Peyer's patch (tissue), 4 donors: ENCODE measurements at regions not wholly inside any gene's neighbourhood (a gene's known extent, or its start where the extent isn't known, plus 50 kb on each side); places are given as distances from the start of the nearest gene placed in this dataset.

ENCODE experiments used
- DNase-seq, 3 donors: peaks; one replicate each; pipeline ENCODE4 v3.0.0-alpha.2; 2017 to 2019
- H3K27ac ChIP-seq, 4 donors: fragments of 200-600 bp; sonication (generic); one replicate each; pipeline ENCODE4 v1.5.1; 2016 to 2019
- H3K27me3 ChIP-seq, 2 donors: fragments of 200-600 bp; sonication (generic); one replicate each; pipeline ENCODE4 v1.5.1; 2019
- H3K36me3 ChIP-seq, 3 donors: fragments of 200-600 bp; sonication (generic); one replicate each; pipeline ENCODE4 v1.5.1; 2016 to 2019
- H3K4me1 ChIP-seq, 4 donors: fragments of 200-600 bp; sonication (generic); one replicate each; pipeline ENCODE4 v1.5.1; 2016 to 2019
- H3K4me3 ChIP-seq, 4 donors: fragments of 200-600 bp; sonication (generic); 1 replicate in 3 of 4; 2 replicates in 1 of 4; pipeline ENCODE4 v1.5.1; 2016 to 2019; ENCODE audit warnings: mild to moderate bottlenecking in 1 of 4
- H3K9me3 ChIP-seq, 4 donors: fragments of 200-600 bp; sonication (generic); one replicate each; pipeline ENCODE4 v1.5.1; 2016 to 2019; ENCODE audit warnings: mild to moderate bottlenecking in 1 of 4
- POLR2A ChIP-seq, 2 donors: fragments of 450-650 bp; IDR thresholded peaks; one replicate each; pipeline ENCODE4 v1.5.1; 2017; ENCODE audit warnings: antibody characterized with exemption in 2 of 2, mild to moderate bottlenecking in 2 of 2, moderate library complexity in 2 of 2
- TF ChIP-seq, protein P1 (sequence below), 6 experiments: fragments of 450-650 bp in 4 of 6; fragments of 200-600 bp in 2 of 6; sonication (generic) in 1 of 6; IDR thresholded peaks; one replicate each; pipeline ENCODE4 v1.5.1; 2017 to 2019; ENCODE audit warnings: antibody characterized with exemption in 6 of 6, mild to moderate bottlenecking in 3 of 6, moderate library complexity in 1 of 6

DNA sequence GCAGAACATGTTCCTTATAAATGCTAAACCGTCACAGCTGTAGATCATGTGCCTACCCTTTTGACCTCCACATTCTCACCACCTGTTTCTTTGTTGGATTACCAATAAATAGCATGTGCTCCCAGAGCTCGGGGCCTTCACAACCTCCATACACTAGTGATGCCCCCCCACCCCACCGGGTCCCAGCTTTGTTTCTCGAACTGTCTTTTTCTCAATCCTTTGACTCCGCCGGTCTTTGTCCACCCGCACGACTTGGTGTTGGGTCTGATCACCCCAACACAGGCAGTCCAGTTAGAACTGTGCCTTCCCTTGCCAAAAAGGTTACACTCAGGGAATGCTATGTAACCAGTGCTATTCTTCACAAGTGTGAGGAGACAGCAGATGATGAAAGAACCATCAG is 485.9 kb upstream of the C9orf72 start:
- Histone ChIP-seq H3K27ac (no peak overlapping the region), H3K36me3 (no peaks in the 10 kb centered on the region), H3K4me3 (no peak overlapping the region), H3K27me3 (no peaks in the 10 kb centered on the region), H3K4me1 (no peaks in the 10 kb centered on the region), H3K9me3 (no peaks in the 10 kb centered on the region)
- TF ChIP-seq, protein P1, sequence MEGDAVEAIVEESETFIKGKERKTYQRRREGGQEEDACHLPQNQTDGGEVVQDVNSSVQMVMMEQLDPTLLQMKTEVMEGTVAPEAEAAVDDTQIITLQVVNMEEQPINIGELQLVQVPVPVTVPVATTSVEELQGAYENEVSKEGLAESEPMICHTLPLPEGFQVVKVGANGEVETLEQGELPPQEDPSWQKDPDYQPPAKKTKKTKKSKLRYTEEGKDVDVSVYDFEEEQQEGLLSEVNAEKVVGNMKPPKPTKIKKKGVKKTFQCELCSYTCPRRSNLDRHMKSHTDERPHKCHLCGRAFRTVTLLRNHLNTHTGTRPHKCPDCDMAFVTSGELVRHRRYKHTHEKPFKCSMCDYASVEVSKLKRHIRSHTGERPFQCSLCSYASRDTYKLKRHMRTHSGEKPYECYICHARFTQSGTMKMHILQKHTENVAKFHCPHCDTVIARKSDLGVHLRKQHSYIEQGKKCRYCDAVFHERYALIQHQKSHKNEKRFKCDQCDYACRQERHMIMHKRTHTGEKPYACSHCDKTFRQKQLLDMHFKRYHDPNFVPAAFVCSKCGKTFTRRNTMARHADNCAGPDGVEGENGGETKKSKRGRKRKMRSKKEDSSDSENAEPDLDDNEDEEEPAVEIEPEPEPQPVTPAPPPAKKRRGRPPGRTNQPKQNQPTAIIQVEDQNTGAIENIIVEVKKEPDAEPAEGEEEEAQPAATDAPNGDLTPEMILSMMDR (IDR thresholded peaks at IDR 0.05) = no peak
- no peak for TF ChIP-seq POLR2A (IDR thresholded peaks at IDR 0.05)
- no peak for DNase-seq

DNA sequence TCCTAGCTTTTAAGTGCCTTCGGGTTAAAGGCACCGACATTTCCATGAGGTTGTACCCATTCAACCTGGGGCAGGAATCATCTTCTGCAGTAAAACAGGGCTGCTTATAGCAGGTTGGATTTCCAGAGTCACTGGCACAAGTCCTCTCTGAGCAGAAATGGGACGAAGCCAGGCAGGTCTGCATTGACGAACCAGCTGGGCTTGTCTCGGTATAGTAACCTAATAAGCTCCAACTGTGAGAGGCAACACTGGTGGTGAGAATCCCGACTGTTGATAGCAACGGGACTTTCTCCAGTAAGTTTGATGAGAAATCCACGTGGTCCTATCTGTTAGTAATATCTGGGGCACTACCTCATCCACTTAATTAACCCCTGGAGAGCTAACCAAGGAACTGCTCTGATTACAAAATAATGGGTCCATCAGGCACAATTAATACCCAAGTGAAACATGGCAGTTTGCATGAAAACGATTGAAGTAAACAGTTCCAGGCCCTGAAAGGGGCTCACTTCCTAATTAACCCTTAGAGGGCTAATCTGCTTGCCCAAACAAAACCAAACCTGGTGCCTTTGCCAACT is 491.0 kb upstream of the C9orf72 start:
- Histone ChIP-seq H3K4me3 (no peak overlapping the region), H3K27me3 (no peaks in the 10 kb centered on the region), H3K36me3 (no peaks in the 10 kb centered on the region), H3K9me3 (no peaks in the 10 kb centered on the region), H3K27ac (no peak overlapping the region), H3K4me1 (no peaks in the 10 kb centered on the region)
- no peak for TF ChIP-seq POLR2A (IDR thresholded peaks at IDR 0.05)
- TF ChIP-seq, protein P1 (IDR thresholded peaks at IDR 0.05) = no peak
- DNase-seq = no peak

DNA sequence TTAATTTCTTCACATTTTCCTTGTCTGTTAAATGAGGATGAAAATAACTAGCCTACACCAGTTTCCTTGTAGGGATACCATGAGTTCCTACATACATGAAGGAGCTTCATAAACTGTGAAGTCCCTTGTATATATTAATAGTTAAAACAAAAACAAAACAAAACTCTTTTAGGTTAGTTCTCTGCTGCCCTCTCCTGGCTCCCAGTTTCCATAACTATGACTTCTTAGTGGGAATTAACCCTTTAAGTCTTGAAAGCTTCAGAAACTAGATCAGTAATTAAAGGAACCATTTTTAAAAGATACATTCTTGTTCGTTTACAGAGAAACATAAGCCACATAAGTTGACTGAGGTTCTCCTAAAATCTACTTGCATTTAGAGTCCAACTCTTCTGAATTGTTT is 500.0 kb upstream of the C9orf72 start:
- no peaks in the 10 kb centered on the region for H3K4me1 ChIP-seq
- H3K9me3 ChIP-seq = no peaks in the 10 kb centered on the region
- no peaks in the 10 kb centered on the region for H3K27me3 ChIP-seq
- no peak for TF ChIP-seq POLR2A (IDR thresholded peaks at IDR 0.05)
- TF ChIP-seq, protein P1 (IDR thresholded peaks at IDR 0.05) = peak in 3 of 6 experiments; percentile 31 to 50 (median 40)
- H3K27ac ChIP-seq = no peak overlapping the region
- no peak overlapping the region for H3K4me3 ChIP-seq
- H3K36me3 ChIP-seq = no peaks in the 10 kb centered on the region
- no peak for DNase-seq

DNA sequence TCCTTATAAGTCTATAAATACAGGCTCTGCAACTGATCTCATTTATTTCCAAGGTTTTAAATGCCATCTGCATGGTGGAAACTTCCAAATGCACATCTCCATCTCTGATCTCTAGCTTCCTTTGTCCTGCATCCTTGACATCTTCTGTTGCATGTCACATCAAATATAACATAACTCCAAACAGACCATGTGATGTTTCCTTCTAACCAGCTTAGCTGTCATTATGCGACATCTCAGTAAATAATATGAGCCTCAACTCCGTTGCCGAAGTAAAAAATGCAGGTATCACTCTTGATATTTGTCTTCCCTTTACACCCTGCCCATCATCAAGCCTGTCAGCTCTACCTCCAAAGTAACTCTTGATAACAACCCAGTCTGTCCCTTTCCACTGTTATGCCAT is 506.4 kb upstream of the C9orf72 start:
- no peak for DNase-seq
- Histone ChIP-seq H3K27ac (no peak overlapping the region), H3K9me3 (no peaks in the 10 kb centered on the region), H3K36me3 (no peaks in the 10 kb centered on the region), H3K4me3 (no peak overlapping the region), H3K27me3 (no peaks in the 10 kb centered on the region), H3K4me1 (no peaks in the 10 kb centered on the region)
- TF ChIP-seq POLR2A (IDR thresholded peaks at IDR 0.05) = no peak
- TF ChIP-seq, protein P1 (IDR thresholded peaks at IDR 0.05) = no peak

DNA sequence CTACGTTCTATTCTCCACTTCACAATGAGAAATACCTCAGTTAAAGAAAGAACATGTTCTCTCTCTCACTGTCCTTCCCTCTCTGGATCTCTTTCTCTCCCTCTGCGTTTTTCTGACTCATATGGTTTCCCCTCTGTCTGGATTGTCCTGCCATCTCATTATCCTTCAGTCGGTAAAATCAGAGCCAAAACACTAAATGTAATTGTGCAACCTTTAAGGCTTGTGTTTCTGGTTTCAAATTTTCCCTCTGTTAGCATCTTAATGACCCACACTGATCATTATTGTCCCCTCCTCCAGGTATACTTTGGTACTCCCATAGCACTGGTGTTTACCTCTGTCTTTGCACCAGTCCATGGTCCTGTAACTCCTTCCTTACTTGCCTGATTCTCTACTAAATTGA is 509.4 kb upstream of the C9orf72 start:
- no peaks in the 10 kb centered on the region for H3K9me3 ChIP-seq
- no peak overlapping the region for H3K27ac ChIP-seq
- no peak overlapping the region for H3K4me3 ChIP-seq
- no peak for TF ChIP-seq POLR2A (IDR thresholded peaks at IDR 0.05)
- TF ChIP-seq, protein P1 (IDR thresholded peaks at IDR 0.05) = no peak
- H3K36me3 ChIP-seq = no peaks in the 10 kb centered on the region
- no peak for DNase-seq
- H3K4me1 ChIP-seq = no peaks in the 10 kb centered on the region
- H3K27me3 ChIP-seq = no peaks in the 10 kb centered on the region

DNA sequence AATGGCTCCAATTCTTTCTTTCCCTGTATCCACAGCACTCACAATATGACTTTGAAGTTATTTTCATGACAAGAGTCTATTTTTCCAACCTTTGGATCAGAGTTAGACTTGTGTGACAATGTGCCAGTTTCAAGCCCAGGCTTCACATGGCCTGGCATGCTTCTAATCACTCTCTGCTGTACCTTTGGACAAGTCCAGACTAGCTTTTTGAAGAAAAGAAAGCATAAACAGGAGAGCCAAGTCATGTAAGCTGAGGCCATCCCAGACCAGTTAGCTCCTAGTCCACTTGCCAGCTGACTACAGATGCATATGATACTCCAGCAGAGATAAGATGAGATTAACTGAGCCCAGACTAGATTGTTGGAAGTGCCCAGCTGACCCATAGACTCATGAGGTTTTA is 513.6 kb upstream of the C9orf72 start:
- Histone ChIP-seq H3K4me3 (no peak overlapping the region), H3K27me3 (no peaks in the 10 kb centered on the region), H3K27ac (no peak overlapping the region), H3K36me3 (no peaks in the 10 kb centered on the region), H3K9me3 (no peaks in the 10 kb centered on the region), H3K4me1 (no peaks in the 10 kb centered on the region)
- TF ChIP-seq, protein P1 (IDR thresholded peaks at IDR 0.05) = no peak
- TF ChIP-seq POLR2A (IDR thresholded peaks at IDR 0.05) = no peak
- no peak for DNase-seq
